Jurkat, Clone E6-1 (cell line): ENCODE measurements at regions not wholly inside any gene's neighbourhood (a gene's known extent, or its start where the extent isn't known, plus 50 kb on each side); places are given as distances from the start of the nearest gene placed in this dataset.
"Not testable (repeated sequence)": the region's sequence is repeated elsewhere in the genome, so short reads cannot be mapped to it uniquely, and the experiment has no call there.

Experiments
- DNase-seq: peaks from one replicate; pipeline ENCODE4 v3.0.0-alpha.2; 2011; ENCODE audit warnings: low read depth, low spot score
- H3K4me3 ChIP-seq: 2 replicates; pipeline ENCODE4 v1.5.1; 2011; ENCODE audit warnings: mild to moderate bottlenecking, low read length, control low read depth, moderate library complexity

DNA sequence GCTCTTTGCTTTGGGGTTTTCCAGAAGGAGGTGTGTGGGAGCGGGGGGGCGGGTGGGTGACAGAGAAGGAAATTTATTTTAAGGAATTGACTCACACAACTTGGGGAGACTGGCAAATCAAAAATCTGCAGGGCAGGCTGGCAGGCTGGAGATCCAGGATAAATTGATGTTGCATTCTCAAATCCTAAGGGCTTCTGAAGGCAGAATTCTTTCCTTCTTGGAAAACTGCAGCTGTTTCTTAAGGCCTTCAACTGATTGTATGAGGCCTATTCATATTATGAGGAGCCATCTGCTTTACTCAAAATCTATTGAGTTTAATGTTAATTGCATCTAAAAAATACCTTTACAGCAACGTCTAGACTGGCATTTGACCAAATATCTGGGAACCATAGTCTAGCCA lies 1528.8 kb upstream of the LRRTM3 start:
- H3K4me3 ChIP-seq: no peak overlapping the region
- no peak for DNase-seq

DNA sequence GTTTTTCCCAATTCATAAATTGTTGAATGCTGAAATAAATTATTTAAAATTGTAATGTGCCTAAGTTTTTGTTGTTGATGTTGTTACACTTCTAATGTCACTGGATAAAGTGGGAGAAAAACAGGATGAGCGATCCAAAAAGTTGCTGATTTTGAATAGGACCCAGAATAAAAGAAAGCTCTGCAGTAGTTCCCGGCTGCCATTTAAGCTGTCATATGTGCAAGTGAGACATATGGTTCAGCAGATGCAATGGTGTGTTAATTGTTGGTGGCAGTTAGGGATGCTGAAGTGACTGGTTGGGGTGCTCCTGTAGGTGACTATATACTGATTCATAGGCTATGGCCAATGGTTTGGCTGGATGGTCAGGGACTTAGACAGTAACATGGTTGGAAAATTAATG lies 1517.4 kb upstream of the LRRTM3 start:
- no peak for DNase-seq
- H3K4me3 ChIP-seq: no peak overlapping the region

DNA sequence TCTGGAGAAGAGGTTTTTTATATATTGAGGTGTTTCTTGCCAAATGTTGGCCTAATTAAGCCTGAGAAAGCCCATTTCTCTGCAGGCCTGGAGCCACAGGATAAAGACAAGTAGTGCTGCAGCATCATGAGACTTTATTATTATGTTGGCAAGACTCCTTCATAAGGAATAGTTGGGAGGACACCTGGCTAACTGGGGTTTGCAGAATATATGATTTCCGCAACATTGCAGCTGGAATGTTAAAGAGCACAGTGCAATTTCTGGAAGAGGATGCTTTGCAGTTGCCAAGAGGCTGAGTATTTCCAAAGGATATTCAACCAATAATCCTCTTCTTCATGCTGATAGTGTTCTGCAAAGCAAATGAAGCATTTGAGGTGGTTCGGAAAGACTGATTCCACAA lies 1512.8 kb upstream of the LRRTM3 start:
- DNase-seq: no peak
- no peak overlapping the region for H3K4me3 ChIP-seq

DNA sequence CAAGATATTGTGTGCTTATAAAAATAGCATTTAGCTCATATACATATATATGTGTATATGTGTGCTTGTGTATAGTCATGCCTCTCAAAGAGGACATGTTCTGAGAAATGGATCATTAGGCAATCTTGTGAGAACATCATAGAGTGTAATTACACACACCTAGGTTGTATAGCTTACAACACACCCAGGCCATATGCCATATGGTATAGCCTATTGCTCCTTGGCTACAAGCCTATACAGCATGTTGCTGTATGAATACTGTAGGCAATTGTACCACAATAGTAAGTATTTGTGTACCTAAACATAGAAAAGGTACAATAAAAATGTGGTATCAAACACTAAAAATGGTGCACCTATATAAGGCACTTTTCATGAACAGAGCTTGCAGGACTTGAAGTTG lies 1510.5 kb upstream of the LRRTM3 start:
- no peak overlapping the region for H3K4me3 ChIP-seq
- no peak for DNase-seq

DNA sequence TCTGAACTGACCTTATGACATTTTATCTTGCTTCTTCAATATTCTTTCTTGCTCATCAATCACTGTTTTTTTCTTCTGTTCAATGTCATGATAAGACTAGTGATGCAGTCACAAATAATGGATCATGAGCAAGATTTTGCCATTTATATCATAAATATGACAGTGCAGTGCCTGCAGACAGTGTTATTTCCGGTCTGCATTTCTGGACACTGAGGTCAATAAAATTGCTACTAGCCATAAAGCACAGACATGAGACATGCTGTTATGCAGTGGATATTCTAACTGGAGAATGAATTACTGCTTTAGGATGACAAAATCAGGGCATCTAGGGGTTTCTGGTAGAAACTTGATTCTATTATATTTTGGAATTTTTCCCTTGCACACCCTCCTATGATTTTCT lies 1509.7 kb upstream of the LRRTM3 start:
- no peak overlapping the region for H3K4me3 ChIP-seq
- DNase-seq: no peak

DNA sequence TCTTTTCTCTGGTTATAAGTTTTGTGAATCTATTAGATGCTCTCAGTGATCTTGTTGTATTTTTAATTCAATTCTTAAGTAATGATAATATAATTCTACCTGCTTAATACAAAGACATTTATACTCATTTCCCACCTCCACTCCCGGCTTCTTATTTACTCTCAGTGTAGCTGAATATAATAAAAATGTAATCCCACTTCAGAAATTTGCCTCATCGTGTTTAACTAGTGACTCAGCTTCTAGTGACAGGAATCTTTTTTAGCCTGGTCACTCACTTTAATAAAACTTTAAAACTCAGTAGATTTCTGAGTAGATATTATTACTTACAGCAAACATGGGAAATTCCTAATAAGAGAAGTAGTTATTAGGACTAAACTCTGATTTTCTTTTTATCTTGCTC lies 1506.2 kb upstream of the LRRTM3 start:
- DNase-seq: no peak
- H3K4me3 ChIP-seq: no peak overlapping the region

DNA sequence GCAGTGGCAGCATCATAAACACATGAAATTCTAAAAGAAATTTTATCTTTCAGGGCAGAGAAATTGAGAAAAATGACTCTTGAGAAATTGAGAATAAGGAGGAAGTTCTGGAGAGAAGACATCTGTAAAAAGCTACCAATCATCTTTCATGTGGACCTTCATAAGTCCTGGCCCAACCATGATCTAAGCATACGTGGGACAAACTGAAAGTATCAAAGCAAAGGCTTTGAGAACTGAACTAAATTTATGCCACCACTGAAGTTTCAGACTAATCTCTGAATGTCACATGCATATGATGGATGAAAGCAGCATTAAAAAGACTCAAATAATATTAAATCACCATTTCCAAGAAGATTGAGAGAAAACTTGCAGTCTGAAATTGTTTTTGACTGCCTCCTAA lies 1502.8 kb upstream of the LRRTM3 start:
- no peak overlapping the region for H3K4me3 ChIP-seq
- no peak for DNase-seq

DNA sequence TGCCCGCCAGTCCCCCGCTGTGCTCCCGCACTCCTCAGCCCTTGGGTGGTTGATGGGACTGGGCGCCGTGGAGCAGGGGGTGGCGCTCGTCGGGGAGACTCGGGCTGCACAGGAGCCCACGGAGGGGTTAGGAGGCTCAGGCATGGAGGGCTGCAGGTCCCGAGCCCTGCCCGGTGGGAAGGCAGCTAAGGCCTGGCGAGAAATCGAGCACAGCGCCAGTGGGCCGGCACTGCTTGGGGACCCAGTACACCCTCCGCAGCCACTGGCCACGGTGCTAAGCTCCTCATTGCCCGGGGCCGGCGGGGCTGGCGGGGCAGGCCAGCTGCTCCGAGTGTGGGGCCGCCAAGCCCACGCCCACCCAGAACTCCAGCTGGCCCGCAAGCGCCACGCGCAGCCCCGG lies 1496.5 kb upstream of the LRRTM3 start:
- H3K4me3 ChIP-seq, DNase-seq: not testable (repeated sequence)

DNA sequence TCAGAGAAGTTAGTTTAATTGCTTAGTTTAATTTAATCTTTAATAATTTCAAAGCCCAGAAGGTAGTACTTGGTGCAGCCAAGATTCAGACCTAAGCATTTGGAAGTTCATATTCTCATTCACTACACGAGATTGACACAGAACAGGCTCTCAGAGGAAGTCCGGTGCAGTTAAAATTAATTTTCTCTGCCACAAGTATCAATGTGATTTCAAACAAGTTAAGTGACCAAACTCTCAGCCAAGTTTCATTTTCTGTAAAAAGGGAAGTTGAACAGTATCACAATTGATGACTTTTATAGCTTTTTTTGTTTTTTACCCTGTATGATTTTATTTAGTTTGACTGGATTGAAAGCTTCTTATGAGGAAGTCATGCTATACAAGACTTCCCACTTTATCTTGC lies 1494.9 kb upstream of the LRRTM3 start:
- no peak overlapping the region for H3K4me3 ChIP-seq
- DNase-seq: no peak

DNA sequence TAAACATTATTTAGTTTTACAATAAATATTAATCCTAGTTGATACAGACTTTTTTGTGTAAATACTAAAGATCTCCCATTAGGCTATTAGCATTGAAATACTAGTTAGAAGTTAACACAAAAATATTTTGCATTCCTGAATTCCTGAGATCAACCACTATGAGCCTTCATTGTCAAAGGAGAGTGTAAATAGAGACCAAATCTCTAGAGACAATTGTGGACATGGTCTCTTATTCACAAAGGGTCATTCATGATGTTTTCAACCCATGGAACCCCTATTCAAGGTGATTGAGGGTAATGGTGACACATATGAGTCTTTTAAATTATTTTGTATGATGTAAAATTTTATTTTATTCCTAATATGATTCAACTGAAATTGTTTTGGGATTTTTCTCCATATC lies 1454.8 kb upstream of the LRRTM3 start:
- H3K4me3 ChIP-seq: no peak overlapping the region
- no peak for DNase-seq

DNA sequence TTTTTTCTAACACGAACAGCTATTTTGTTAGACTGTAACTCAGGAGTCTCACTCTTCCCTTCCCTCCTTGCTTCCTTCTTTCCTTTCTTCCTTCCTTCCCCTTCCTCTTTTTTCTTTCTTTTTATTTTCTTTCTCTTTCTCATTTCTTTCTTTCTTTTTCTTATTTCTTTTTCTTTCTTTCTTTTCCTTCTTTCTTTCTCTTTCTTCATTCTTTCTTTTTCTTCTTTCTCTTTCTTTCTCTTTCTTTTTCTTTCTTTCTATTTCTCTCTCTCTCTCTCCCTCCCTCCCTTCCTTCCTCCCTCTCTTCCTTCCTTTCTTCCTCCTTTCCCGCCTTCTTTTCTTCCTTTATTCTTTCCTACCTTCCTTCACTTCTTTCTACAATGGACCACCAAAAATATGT lies 1443.0 kb upstream of the LRRTM3 start:
- DNase-seq: no peak
- no peak overlapping the region for H3K4me3 ChIP-seq

DNA sequence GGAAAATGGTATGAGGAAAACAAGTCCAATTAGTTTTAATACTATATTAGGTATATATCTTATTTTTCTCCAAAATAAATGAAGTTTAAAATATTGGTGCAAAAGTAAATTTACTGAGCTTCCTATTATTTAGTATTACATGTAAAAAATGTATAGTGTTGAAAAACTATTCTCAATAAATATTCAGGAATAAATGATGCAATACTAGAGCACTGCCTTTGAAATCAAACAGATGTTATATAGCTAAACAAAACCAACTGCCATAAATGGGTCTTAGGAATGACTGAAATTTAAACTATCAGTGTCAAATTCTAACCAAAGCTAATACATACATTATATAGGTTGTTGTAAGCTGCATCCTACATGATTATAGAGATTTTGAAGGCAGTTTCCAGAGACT lies 1434.0 kb upstream of the LRRTM3 start:
- DNase-seq: no peak
- H3K4me3 ChIP-seq: no peak overlapping the region

DNA sequence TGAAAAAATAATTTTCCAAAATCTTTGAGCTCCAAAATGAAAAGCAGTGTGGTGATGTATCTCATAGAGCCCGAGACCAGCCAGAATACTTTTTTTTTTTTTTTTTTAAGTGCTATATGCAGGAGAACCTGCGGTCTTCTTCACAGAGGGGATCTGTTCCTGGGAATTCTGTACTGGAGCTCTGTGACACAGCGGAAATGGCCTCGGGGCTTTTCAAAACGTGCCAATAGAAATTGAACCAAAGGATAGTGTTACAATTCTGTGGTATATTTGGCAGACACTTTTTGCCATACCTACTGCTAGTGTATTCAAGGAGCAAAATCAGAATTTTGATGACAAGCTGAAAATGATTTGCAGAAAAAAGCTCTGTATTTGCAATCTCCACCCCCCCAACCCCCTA lies 1429.3 kb upstream of the LRRTM3 start:
- no peak overlapping the region for H3K4me3 ChIP-seq
- DNase-seq: no peak

DNA sequence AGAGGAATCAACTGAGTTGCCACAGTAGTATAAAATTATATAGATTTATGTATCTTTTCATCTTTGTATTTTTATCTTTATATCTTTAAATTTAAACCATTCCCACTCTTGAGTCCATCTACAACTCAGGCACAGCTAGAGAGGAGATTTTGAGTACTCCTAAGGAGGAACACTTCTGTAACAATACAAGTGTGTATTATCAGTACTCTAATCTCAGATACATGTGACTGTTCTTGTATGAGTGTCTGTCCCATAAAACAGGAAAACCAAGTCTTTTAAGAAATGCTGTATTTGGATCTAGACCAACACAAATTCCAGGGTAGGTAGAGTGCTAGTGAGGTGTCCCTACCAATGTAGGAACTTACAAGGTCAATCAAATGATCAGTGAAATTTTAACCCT lies 1428.0 kb upstream of the LRRTM3 start:
- no peak overlapping the region for H3K4me3 ChIP-seq
- DNase-seq: no peak

DNA sequence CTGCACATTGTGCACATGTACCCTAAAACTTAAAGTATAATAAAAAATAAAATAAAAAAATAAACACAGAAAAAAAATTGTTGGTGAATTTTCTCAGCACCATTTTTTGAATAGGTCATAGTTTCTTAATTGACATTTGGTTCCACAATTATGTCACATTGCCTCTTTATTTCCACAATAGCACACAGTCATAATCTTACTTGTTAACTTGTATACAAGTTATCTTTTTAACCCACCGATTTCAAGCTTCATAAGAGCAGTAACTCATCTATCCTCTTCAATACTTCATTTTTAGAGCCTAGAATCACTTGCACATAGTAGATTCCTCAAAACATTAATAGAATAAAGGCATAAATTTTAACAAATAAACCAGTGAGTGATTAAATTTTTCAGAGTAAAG lies 1425.1 kb upstream of the LRRTM3 start:
- H3K4me3 ChIP-seq: no peak overlapping the region
- DNase-seq: no peak

DNA sequence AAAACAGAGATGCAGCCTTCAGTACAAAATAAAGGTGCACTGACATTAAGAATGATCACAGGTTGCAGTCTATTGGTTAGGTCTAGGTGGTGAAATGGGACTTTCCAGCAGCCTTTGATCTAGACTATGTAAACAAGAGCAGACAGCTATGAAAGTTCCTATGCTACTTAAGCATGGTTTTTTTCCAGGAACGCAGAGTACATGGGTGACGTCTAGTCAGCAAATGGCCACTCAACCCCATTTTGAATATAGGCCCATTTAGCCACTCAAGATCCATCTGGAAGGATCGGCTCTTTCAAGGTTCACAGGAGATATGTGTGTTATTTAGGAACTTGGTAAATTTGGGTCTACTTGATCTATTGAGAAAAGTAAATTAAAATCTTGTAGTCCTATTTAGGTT lies 1424.6 kb upstream of the LRRTM3 start:
- DNase-seq: no peak
- H3K4me3 ChIP-seq: no peak overlapping the region

DNA sequence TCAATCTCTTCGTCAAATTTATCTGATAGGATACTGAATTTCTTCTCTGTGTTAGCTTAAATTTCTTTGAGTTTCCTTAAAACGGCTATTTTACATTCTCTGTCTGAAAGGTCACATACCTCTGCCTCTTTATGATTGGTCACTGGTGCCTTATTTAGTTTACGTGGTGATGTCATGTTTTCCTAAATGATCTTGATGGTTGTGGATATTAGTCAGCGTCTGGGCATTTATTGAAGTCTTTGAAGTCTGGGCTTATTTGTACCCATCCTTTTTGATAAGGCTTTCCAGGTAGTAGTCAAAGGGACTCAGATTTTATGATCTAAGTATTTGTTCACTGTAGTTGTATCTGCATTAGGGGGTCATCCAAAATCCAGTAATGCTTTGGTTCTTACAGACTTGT lies 1407.5 kb upstream of the LRRTM3 start:
- no peak overlapping the region for H3K4me3 ChIP-seq
- no peak for DNase-seq

DNA sequence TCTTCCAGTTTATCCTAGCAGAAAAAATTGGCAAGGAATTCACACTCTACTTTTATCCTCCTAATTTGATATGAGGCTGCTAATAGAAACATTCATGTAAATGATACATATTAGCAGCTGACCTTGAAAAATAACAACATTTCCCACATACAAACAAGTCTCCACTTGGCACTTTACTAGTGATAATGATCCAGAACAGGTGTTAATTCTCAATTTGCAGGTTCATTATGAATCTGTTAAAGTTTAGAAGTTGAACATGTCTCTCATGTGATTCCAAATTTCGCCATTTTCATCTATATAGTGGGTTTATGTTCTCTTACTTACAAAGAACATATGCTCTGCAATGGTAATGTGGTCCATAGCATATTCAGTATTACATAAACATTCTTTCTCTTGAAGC lies 1396.8 kb upstream of the LRRTM3 start:
- no peak overlapping the region for H3K4me3 ChIP-seq
- DNase-seq: no peak

DNA sequence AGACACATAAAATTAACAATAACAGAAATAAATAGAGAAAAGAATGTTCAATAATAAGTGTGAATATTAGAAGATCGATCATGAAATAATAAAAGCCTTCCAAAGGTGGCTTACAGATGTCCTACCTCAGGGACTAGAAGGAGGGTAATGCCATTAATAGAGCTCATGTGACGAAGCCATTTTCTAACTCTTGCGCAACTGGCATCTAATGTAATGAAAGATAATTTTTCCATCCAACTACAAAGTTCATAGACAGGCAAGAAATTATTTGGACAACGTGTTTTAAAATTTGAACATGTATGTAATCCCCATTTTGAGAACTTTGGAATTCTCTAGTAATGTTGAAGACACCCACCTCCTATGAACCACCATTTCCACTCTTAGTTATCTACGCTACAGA lies 1394.3 kb upstream of the LRRTM3 start:
- DNase-seq: no peak
- H3K4me3 ChIP-seq: no peak overlapping the region

DNA sequence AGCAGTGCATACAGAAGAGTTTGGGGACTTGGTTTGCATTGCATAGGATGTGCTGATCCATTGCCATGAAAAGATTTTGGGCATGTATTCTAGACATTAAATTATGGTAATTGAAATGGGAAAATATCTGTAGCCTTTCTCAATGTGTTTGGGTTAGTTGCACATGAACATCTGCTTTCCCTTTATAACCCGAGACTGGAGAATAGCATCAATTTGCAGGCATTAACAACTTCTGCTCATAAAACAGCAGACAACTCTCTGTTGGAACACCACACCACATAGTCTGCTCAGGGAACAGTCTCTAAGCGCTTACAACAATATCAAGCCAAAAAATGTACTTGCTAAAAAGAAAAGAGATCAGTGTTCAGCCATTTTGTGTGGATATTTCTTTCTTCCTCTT lies 1391.1 kb upstream of the LRRTM3 start:
- DNase-seq: no peak
- H3K4me3 ChIP-seq: no peak overlapping the region

DNA sequence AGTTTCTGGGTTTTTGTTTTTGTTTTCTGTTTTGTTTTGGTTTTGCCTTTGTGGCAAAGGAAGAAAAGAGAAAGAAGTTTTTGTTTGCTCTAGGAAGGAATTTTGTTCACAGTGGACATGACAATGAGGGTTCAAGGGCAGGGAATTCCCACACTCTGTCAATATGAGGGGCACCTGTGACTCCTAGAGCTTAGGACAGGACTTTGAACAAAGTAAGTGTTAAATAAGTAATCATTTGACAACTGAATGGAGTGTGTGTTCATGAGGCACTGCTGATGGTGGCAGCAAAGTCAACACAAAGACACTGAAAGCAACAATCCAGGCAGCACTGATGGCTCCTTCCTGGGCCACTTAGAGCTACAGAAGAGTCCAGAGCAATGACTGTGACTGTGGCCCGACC lies 1381.1 kb upstream of the LRRTM3 start:
- DNase-seq: no peak
- no peak overlapping the region for H3K4me3 ChIP-seq

DNA sequence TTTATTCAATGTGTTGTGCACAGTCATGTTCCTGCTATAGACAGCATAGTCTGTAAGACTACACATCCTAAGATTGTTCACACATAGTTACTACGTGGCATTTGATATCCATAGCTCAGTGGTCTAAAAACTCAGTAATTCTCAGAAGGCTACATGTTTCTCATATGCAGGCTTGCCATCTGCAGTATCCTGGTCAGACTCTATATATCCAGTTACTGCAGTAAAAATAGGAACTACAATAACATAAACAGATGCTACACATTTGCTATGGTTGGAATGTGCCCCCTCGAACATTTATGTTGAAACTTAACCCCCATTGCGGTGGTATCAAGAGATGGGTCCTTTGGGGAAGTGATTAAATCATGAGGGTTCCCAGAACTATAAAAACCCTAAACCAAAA lies 1377.8 kb upstream of the LRRTM3 start:
- H3K4me3 ChIP-seq: no peak overlapping the region
- no peak for DNase-seq
